Fibroblast of villous mesenchyme (primary cell): ENCODE measurements at regions not wholly inside any gene's neighbourhood (a gene's known extent, or its start where the extent isn't known, plus 50 kb on each side); places are given as distances from the start of the nearest gene placed in this dataset.

Experiments
- DNase-seq: peaks from one replicate; pipeline ENCODE4 v3.0.0-alpha.2; 2010; ENCODE audit warnings: low read depth
- H3K4me3 ChIP-seq: 2 replicates; pipeline ENCODE4 v1.5.1; 2011; ENCODE audit warnings: low read depth, mild to moderate bottlenecking, low read length
- TF ChIP-seq, protein P1 (sequence below): IDR thresholded peaks from 2 replicates; pipeline ENCODE4 v1.5.1; 2012; ENCODE audit warnings: low read depth, mild to moderate bottlenecking, low read length; ENCODE audit not compliant: insufficient read depth

DNA sequence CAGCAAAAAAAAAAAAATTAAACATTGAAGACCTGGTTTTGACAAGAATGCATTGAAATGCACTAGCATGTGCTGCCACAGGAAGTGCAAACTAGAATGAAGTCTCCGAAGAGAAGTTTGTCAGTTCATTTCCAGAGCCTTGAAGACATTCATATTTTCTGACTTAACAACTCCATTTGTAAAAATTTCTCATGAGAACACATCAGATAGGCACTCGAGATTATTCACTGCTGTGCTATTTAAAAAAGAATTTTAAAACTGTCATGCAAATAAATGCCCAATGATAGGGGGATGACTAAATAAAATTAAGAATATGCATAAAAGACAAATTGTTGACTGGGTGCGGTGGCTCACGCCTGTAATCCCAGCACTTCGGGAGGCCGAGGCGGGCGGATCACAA is 394.6 kb upstream of the JARID2 start:
- TF ChIP-seq, protein P1, sequence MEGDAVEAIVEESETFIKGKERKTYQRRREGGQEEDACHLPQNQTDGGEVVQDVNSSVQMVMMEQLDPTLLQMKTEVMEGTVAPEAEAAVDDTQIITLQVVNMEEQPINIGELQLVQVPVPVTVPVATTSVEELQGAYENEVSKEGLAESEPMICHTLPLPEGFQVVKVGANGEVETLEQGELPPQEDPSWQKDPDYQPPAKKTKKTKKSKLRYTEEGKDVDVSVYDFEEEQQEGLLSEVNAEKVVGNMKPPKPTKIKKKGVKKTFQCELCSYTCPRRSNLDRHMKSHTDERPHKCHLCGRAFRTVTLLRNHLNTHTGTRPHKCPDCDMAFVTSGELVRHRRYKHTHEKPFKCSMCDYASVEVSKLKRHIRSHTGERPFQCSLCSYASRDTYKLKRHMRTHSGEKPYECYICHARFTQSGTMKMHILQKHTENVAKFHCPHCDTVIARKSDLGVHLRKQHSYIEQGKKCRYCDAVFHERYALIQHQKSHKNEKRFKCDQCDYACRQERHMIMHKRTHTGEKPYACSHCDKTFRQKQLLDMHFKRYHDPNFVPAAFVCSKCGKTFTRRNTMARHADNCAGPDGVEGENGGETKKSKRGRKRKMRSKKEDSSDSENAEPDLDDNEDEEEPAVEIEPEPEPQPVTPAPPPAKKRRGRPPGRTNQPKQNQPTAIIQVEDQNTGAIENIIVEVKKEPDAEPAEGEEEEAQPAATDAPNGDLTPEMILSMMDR = no peak
- no peak for DNase-seq
- no peak overlapping the region for H3K4me3 ChIP-seq

DNA sequence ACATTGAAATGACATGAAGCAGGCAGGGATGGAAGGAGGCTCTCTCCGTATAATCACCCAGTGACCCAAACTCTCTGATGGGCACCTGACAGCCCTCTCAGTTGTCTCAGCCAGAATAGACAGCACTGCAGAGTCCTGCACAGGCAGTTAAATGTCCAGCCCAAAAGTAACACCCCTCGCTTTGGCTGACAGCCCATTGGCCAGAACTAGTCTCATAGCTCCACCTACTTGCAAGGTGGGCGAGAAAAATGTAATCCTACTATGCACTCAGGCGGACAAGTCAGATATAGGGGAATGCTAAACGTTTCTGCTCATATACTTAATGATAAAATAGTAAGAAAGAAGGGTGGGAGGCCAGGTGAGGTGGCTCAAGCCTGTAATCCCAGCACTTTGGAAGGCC is 393.5 kb upstream of the JARID2 start:
- DNase-seq = no peak
- H3K4me3 ChIP-seq = no peak overlapping the region
- TF ChIP-seq, protein P1 = no peak

DNA sequence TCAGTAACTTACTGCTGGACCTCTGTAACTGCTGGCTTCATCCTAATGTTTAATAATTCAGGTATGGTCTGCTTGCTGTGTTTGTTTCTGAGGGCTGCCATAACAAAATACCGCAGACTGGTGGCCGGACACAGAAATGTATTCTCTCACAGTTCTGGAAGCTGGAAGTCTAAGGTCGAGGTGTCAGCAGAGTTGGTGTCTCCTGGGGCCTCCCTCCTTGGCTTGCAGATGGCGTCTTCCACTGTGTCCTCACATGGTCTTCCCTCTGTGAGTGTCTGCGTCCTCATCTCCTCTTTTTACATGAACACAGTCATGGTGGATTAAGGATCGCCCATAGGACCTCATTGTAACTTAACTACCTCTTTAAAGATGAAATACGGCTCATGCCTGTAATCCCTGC is 389.7 kb upstream of the JARID2 start:
- H3K4me3 ChIP-seq = no peak overlapping the region
- no peak for DNase-seq
- TF ChIP-seq, protein P1 = no peak

DNA sequence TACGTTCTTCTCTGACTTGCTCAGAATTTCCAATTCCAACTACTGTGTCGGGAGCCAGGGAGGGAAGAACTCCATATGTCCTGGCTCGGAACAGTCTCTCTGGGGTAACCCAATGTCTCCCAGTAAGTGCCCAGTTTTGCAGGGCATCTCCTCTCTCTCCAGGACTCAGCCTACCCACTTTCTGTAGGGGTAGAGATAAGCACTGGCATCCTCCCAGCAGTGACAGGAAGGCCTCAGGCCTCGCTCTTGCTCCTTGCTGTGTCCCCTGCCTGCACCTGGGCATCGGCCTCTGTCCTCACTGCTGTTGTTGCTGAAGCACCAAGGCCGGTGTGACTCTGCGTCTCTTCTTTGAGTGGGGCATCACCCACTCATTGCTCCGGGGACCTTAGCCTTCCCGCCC is 388.9 kb upstream of the JARID2 start:
- TF ChIP-seq, protein P1 = no peak
- no peak overlapping the region for H3K4me3 ChIP-seq
- no peak for DNase-seq

DNA sequence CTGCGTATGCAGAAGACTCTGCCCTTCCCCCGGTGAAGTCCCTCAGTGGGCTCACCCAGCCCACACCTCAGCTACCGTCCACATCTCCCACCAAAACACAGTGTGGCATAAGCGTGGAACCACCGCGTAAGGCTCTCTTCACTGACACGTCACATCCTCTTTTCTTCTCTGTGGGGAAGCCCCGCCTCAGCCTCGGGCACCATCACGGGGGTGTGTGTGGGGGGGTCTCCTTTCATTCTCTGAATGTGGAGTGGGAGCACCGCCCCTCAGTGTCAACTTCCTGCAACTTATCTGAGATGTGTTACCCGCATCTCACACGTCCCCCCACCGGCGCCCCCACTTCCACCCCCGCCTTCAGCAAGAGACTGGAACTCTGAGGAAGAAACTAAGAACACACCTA is 388.4 kb upstream of the JARID2 start:
- no peak overlapping the region for H3K4me3 ChIP-seq
- DNase-seq = no peak
- TF ChIP-seq, protein P1 = no peak

DNA sequence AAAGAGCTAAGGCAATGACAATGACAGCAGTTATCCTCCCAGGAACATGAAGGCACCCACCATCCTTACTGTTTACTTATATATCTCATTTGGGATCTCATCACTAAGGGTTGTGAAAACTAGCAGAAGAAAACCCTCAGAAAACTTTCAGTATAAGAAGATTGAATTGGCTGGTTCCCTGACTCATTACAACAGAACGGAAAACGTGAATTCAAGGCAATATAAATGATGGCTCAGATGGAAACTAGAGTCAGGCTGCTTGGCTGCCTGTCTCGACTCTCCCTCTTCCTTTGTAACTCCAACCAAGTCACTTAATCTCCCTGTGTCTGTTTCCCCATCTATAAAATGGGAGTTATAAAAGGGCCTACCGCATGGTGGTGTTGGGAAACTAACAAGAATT is 387.1 kb upstream of the JARID2 start:
- DNase-seq = no peak
- TF ChIP-seq, protein P1 = no peak
- no peak overlapping the region for H3K4me3 ChIP-seq

DNA sequence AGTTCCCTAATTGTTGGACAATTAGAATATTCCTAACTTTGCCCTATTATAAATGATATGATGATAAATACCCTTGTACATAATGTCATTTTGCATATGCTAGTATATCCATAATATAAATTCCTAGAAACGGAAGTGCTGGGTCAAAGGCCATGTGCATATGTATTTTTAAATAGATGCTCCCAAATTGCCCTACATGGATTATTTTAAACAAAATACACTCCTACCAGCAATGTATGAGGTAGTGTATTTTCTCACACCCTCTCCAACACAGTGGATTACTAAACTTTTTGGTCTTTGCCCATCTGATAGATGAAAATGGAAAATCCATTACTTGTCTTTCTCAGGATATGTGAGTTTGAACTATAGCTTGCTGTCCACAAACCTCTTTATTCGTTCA is 385.1 kb upstream of the JARID2 start:
- DNase-seq = no peak
- no peak overlapping the region for H3K4me3 ChIP-seq
- TF ChIP-seq, protein P1 = no peak
